Endothelial cell of umbilical vein (primary cell): ENCODE measurements at regions not wholly inside any gene's neighbourhood (a gene's known extent, or its start where the extent isn't known, plus 50 kb on each side); places are given as distances from the start of the nearest gene placed in this dataset.

Experiments used
- CTCF ChIP-seq, 2 donors: IDR thresholded peaks; 1 replicate in 1 of 2; 2 replicates in 1 of 2; pipeline ENCODE4 v1.5.1; 2011; ENCODE audit warnings: low read length in 2 of 2, mild to moderate bottlenecking in 2 of 2, moderate library complexity in 2 of 2, control low read depth in 1 of 2, inconsistent platforms in 1 of 2, low read depth in 1 of 2; ENCODE audit not compliant: insufficient read depth in 1 of 2; ENCODE audit errors: extremely low read depth in 1 of 2
- EZH2 ChIP-seq: IDR thresholded peaks from 2 replicates; pipeline ENCODE4 v1.6.1; 2012; ENCODE audit warnings: borderline replicate concordance, low read depth, mild to moderate bottlenecking, moderate library complexity, low read length, inconsistent platforms; ENCODE audit not compliant: severe bottlenecking
- FOS ChIP-seq: IDR thresholded peaks from 2 replicates; pipeline ENCODE4 v1.6.1; 2011; ENCODE audit warnings: mild to moderate bottlenecking, low read length, moderate library complexity, borderline replicate concordance; ENCODE audit not compliant: insufficient read depth
- GATA2 ChIP-seq: IDR thresholded peaks from 2 replicates; pipeline ENCODE4 v1.7.0; 2011; ENCODE audit warnings: low read depth, mild to moderate bottlenecking, moderate library complexity, mixed read lengths, low read length; ENCODE audit not compliant: insufficient read length, insufficient read depth
- JUN ChIP-seq: IDR thresholded peaks from 2 replicates; pipeline ENCODE4 v1.6.1; 2011; ENCODE audit warnings: borderline replicate concordance, low read depth; ENCODE audit not compliant: insufficient read length, insufficient read depth
- MAX ChIP-seq: IDR thresholded peaks from 2 replicates; pipeline ENCODE4 v1.6.1; 2011; ENCODE audit not compliant: insufficient read depth, insufficient read length
- MYC ChIP-seq: IDR thresholded peaks from one replicate; pipeline ENCODE4 v1.6.1; 2011; ENCODE audit warnings: mild to moderate bottlenecking, low read depth, low read length
- POLR2A ChIP-seq: IDR thresholded peaks from 2 replicates; pipeline ENCODE4 v1.6.1; 2012; ENCODE audit warnings: low read depth, mild to moderate bottlenecking, control low read depth, low read length
- POLR2AphosphoS5 ChIP-seq: IDR thresholded peaks from 2 replicates; pipeline ENCODE4 v1.6.1; 2012; ENCODE audit warnings: low read depth, mild to moderate bottlenecking, control low read depth, low read length, moderate library complexity; ENCODE audit not compliant: insufficient read depth

- TF ChIP-seq CTCF (IDR thresholded peaks at IDR 0.05; ENCODE audit: extremely low read depth in 1 of 2, insufficient read depth in 1 of 2, low read depth in 1 of 2, low read length in 2 of 2) (no peak), MAX (no peak), POLR2A (no peak), POLR2AphosphoS5 (no peak), EZH2 (no peak), JUN (no peak), MYC (no peak), FOS (no peak), GATA2 (no peak)
Observed at GRCh38 chr3:165382672-165383071, 186.5 kb upstream of the SLITRK3 start.
